Astrocyte of the cerebellum (primary cell): ENCODE measurements at regions not wholly inside any gene's neighbourhood (a gene's known extent, or its start where the extent isn't known, plus 50 kb on each side); places are given as distances from the start of the nearest gene placed in this dataset.

ENCODE experiments used
- DNase-seq: peaks from one replicate; pipeline ENCODE4 v3.0.0-alpha.2; 2011; ENCODE audit warnings: low read depth
- H3K4me3 ChIP-seq: 2 replicates; pipeline ENCODE4 v1.5.1; 2011; ENCODE audit warnings: mild to moderate bottlenecking, low read depth, low read length, moderate library complexity
- in situ Hi-C: cut with HindIII; loops from 2 replicates; pipeline ENCODE4 v1.10.0; 2017; ENCODE audit warnings: low sequenced_read_pairs
- TF ChIP-seq, protein P1 (sequence below): IDR thresholded peaks from 2 replicates; pipeline ENCODE4 v1.5.1; 2012; ENCODE audit warnings: low read length, low read depth, moderate library complexity, mild to moderate bottlenecking; ENCODE audit errors: missing control alignments

DNA sequence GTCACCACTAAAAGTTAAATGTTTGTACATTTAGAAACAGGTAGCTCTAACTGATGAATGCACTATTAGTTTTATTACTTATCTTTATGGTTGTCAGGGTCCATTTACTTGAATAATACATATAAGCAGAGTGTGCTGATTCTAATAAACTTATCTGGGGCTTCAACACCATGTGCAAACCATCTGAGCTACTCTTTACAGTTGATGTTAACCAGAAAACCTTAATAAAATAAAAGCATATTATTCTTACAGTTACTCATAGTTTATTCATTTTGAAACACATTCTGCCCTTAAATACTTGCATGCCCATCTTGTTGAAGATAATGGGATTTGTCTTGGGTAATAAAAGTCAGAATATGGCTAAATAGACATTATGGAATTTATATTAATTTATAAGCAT, 1042.2 kb downstream of the EPHA7 start:
- in situ Hi-C loops: no loop called here
- H3K4me3 ChIP-seq: no peak overlapping the region
- DNase-seq: no peak
- TF ChIP-seq, protein P1, sequence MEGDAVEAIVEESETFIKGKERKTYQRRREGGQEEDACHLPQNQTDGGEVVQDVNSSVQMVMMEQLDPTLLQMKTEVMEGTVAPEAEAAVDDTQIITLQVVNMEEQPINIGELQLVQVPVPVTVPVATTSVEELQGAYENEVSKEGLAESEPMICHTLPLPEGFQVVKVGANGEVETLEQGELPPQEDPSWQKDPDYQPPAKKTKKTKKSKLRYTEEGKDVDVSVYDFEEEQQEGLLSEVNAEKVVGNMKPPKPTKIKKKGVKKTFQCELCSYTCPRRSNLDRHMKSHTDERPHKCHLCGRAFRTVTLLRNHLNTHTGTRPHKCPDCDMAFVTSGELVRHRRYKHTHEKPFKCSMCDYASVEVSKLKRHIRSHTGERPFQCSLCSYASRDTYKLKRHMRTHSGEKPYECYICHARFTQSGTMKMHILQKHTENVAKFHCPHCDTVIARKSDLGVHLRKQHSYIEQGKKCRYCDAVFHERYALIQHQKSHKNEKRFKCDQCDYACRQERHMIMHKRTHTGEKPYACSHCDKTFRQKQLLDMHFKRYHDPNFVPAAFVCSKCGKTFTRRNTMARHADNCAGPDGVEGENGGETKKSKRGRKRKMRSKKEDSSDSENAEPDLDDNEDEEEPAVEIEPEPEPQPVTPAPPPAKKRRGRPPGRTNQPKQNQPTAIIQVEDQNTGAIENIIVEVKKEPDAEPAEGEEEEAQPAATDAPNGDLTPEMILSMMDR: no peak

DNA sequence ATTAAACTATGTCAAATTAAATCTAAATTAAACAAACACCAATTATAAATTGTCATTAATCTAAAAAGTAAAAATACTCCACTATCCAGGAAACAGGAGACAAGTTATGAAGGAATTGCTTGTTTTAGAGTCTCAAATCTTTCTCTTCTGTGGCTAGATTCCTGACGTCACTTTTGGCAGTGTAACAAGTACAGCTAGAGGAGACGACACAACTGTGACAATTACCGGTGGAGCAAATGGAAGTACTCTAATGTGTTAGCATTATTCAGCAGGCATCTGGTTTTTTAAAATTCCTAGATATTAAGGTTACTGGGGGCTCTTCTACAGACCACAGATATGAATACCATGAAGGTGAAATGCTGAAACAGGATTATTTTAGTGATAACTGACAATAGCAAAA, 1042.7 kb downstream of the EPHA7 start:
- in situ Hi-C loops: no loop called here
- TF ChIP-seq, protein P1: no peak
- no peak for DNase-seq
- H3K4me3 ChIP-seq: no peak overlapping the region

DNA sequence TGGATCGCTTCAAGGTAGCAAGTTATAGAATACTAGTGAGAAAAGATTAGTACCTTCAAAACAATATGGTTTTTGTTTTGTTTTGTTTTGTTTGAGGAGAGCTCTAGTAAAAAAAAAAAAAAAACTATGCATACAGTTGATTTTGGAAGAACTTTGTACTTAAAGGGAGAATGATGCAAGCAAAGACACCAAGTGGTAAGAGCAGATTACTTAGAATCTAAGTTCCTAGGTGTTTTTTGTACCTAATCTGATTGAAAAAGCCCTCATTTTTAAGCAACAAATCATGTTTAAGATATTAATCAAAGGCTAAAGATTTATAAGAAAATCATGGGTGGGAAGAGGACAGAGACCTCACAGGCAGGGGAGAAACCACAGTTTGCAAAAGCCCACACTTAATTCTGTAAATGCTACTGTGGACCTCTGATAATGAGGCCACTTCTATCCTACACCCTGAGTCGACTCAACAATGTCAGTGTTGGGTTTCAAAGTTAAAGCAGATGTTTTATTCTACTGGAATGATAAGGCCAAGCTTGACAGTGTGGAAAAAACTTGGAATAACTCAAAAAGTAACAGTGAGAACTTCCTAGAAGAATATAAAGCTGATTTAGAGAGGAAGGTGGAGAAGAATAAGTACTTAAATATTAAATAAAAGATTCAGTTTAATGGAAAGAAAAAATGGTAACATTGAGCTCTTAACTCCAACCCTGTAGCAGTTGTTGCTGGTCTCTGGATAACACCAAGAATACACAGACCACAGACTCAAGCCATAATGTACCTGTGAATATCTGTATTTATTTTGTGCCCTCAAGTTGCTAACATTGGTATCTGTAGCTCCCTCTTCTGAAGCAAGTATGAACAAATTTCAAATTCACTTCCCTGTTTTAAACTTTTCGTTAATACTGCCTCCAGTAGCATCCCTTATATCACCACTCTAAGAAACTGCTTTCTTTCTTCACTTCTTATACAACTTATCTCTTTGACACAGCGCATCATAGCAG, 1047.8 kb downstream of the EPHA7 start:
- in situ Hi-C loops: no loop called here
- no peak for DNase-seq
- TF ChIP-seq, protein P1: no peak
- H3K4me3 ChIP-seq: no peak overlapping the region

DNA sequence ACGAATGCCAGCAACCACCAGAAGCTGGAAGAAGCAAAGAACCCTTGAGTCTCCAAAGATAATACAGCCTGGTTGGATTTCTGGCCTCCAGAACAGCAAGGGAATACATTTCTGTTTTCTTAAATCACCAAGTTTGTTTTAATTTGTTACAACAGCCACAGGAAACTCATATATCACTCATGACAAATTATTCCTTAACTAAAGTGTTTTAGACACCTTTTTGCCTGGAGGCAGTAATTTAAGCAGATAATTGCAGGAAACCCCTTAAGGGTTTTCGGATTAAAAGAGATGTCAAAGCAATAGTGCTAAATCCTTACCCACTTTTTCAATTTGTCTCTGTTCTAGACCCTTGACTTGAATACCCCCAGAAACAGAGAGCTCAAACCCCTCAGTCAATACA, 1050.0 kb downstream of the EPHA7 start:
- DNase-seq: no peak

DNA sequence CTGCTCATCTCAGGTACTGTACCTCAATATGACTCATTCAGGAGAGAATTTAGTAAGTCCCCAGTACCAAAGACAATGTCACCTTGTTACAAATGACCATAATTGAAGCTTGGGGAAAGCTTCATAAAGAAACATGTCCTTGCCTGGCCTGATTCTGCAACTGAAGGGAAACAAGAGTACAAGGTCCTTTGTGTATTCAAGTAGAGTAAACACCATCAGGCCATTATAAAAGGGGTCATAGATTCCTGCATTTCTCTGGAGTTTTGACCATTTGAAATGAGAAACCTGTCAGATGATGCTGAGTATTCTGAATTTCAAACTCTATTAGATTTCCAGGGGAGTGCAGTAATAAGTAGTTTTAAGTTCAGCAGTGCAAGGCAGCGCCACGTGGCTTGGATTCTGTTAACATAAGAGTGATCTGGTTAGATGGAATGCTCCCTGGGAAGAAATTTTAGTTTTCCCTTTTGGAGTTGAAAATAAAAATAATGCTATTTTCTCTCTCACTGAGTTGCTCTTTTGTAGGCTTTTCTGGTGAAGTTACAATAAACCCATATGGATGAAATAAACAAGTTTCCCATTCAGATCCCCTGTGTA, 1054.3 kb downstream of the EPHA7 start:
- TF ChIP-seq, protein P1: no peak
- H3K4me3 ChIP-seq: no peak overlapping the region
- in situ Hi-C loops: no loop called here
- no peak for DNase-seq

More for the DNA sequence above, 1050.0 kb downstream of the EPHA7 start:
- no peak overlapping the region for H3K4me3 ChIP-seq
- in situ Hi-C loops: no loop called here
- TF ChIP-seq, protein P1: no peak

DNA sequence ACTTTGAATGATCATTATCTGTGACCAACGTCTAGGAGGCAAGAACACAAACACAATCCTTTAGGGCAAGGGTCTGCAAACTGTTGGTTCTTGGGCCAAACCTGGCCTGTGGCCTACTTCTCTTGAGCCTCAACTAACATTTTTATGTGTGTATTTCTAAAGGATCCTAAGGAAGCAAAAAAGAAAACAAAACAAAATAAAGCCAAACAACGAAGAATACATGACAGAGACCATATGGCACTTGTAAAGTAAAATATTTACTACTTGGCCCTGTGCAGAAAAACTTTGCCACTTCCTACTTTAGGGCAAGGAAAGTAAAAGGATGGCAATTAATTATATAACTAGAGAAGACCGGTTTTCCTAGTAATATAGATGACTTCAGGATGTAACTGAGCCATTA, 1056.2 kb downstream of the EPHA7 start:
- no peak overlapping the region for H3K4me3 ChIP-seq
- in situ Hi-C loops: no loop called here
- TF ChIP-seq, protein P1: no peak
- DNase-seq: no peak
